Activated T-cell treated with anti-CD3 and anti-CD28 coated beads, Interleukin-2, amount 50 U/mL, for 48 hours (primary cell): ENCODE measurements at regions not wholly inside any gene's neighbourhood (a gene's known extent, or its start where the extent isn't known, plus 50 kb on each side); places are given as distances from the start of the nearest gene placed in this dataset.
"Not testable (repeated sequence)": the region's sequence is repeated elsewhere in the genome, so short reads cannot be mapped to it uniquely, and the experiment has no call there.

Source experiments
- DNase-seq, 2 experiments: peaks; one replicate each; pipeline ENCODE4 v3.0.0-alpha.2; 2020

DNA sequence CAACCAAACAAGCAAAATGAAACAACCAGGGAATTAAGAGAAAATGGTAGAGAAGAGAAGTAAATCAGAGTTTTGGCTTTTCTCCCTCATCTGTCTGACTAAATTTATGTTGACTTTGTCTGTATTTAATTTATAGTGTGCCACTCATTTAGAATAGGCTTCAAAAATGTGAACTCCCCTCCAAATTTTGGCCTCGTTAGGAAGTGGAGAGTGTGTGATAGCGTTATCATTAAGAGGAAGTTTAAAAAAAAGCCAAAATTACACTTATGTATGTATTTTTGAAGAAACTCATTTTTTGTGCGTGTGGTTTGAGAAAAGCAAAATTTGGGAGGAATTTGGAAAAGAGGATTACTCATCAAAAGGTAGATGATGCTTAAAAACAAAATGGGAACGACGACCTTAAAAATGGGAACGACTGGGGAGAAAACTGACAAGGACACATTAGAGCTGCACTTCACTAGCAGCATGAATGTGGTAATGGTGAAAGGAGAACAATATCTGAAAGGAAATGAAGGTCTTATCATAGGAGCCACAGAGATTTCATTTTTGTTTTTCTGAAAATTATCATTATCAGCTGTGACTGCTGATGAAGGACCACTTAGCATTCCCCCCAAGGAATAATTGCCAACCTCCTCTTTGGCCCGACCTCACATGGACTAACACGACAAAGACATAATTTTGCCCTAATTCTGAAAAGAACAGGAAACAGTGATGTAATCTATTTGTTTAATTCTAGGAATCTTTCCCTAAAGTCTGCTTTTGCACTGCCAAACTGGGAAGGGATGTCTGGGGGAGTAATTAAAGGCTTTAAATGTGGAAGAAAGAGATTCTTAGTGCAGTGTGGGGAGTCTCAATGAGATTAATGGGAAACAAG lies 163.2 kb upstream of the P2RY1 start:
- DNase-seq, result no peak

DNA sequence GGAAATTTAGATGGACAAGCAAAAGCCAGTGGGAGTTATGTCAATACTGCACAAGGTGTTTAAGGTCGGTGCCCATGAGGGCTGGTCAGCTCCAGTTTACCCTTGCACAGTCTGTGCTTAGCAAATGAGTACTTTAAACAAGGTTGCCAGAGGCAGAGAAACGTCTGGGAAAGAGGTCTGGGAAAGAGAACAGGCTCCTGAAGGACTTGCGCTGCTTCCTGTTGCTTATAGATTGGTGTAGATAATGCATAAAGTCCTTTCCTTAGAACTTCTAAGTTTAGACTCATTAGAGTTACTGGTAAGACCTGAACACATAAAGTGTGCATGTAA lies 162.6 kb upstream of the P2RY1 start:
- no peak for DNase-seq

DNA sequence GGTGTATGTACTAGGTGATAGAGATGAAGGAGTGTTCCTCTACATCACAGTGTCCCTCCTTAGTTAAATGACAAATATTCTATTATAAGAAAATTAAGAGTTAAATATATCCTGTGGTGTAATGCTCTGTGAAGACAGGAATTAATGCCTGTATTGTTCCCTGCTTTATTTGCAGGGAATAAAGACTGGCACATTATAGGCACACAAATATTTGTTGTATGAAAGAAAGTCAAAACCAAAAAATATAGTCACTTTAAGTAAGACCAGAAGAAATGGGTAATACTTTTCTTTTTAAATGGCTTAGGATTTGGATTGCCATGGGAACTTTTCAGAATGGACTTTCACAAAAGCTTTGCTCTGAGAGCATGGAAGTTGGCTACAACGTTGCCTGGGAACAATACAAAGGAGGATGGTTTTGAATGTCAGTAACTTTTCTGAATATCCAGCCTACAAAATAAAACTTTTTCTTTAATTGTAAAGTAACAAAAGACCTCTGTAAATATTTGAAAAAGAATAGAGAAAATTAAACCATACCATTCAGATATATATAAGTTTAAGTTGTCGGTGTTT lies 158.0 kb upstream of the P2RY1 start:
- no peak for DNase-seq

DNA sequence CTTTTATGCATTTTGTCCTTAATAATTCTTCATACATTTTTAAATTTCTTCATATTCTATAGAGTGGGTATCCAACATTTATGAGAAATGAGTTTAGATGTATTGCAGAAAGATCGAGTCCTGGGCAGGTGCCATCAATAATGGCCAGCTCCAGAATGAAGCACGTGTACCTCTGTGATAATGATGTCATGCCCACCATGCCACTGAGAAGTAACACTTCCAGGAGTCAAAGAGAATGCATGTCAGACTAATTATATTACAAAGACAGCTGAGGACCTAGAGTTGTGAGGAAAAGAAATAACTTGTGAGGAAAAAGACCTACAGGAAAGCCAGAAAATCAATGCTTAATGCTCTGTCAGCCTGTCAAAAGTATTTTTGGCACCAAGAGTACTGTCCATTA lies 157.4 kb upstream of the P2RY1 start:
- no peak for DNase-seq

DNA sequence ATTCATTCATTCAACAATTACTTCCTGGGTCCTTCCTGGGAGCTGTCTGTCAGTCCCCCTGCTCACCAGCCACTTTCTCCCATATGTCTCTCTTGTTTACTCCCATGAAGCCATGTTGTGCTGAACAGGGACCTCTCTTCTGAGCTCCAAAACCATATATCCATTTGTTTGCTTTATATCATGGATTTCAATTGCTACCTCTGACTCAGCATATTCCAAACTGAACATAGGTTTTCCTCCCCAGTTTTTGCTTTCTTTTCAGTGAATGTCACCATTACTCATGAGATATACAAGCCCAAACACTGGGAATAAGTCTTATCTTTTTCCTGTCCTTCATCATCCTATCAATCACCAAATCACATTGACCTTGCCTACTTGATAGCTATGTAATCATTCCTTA lies 152.5 kb upstream of the P2RY1 start:
- no peak for DNase-seq

DNA sequence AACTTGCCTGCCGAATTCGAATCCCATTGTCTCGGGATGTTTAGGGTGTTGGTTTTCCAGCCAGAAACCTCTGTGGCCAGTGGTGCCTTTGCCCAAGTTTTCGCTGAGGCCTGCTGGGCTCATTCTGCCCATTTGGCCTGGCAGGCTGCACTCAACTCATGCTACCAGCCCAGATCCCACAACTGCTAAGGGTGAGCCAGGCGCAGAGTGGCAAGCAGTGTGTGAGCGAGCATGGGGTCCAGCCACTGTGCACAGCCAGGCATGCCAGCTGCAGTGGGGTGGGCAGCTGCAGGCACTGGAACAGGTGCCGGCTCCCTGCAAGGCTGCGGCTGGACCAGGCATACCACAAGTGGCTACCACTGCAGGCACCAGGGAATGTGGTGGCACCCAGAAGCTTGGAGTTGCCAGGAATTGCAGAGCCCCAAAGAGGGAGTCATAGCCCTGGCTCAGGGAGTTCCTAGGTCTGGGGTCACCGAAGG lies 151.4 kb upstream of the P2RY1 start:
- no peak for DNase-seq

DNA sequence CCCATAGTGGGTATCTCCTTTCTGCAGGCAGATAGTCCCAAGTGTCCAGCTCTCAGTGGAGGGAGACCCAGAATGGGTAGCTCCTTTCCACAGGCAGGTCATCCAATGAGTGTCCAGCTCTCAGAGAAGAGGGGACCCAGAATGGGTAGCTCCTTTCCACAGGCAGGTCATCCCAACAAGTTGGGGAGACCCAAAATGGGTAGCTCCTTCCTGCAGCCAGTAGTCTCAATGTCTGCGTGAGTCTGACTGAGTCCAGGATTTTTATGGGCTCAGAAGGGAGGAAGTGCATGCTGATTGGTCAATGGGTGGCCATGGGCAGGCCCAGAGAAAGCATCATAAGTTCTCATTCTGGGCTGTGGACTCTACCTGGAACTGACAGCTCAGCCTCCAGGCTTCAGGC lies 150.7 kb upstream of the P2RY1 start:
- no peak for DNase-seq

DNA sequence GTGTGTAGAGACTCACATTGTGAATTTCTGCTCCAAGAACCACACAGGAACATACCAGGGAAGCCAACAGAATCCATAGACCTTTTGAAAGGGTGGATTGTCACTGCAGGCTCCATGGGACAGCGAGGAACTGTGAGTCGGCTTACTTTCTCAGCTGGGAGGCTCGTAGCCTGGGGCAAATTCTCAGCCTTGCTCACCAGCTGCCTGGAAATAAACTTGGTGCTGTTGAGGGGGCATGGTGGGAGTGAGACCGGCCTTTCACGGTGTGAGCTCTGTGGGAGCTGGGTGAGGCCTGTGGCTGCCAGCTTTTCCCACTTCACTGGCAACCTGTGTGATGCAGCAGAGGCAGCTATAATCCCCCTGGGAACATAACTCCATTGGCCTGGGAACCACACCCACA lies 146.6 kb upstream of the P2RY1 start:
- no peak for DNase-seq

DNA sequence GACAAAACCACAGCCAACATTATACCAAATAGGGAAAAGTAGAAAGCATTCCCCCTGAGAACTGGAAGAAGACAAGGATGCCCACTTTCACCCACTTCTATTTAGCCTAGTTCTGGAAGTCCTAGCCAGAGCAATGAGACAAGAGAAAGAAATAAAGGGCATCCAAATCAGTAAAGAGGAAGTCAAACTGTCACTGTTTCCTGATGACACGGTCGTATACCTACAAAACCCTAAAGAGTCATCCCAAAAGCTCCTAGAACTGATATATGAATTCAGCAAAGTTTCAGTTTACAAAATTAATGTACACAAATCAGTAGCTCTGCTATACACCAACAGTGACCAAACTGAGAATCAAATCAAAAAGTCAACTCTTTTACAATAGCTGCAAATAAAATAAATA lies 142.6 kb upstream of the P2RY1 start:
- not testable (repeated sequence) for DNase-seq

DNA sequence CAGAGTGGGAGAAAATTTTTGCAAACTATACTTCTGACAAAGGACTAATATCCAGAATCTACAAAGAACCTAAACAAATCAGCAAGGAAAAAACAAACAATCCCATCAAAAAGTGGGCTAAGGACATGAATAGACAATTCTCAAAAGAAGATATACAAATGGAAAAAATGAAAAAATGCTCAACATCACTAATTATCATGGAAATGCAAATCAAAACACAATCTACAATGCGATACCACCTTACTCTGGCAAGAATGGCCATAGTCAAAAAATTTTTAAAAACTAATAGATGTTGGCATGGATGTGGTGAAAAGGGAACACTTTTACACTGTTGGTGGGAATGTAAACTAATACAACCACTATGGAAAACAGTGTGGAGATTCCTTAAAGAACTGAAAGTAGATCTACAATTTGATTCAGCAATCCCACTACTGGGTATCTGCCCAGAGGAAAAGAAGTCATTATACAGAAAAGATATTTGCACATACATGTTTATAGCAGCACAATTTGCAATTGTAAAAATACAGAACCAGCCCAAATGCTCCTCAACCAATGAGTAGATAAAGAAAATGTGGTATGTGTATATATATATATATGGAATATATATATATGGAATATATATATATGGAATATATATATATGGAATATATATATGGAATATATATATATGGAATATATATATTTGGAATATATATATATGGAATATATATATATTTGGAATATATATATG lies 141.2 kb upstream of the P2RY1 start:
- DNase-seq, result not testable (repeated sequence)

DNA sequence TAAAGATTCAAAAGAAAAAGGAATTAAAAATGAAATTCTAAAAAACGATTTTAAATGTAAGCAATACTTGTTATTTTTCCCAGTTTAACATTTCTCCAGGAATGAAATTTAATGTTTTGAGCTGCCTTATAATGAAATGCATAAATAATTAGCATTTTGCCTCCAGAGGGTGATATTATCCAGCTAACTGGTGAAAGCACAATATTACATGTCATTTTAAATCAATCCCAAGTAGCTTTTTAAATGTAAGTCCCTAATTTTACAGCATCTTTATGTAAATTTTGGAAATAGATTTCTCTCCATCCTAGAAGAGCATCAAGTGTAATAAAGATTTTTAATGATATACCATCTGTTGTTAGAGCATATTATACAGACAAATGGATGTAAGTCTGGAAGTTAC lies 139.1 kb upstream of the P2RY1 start:
- no peak for DNase-seq

DNA sequence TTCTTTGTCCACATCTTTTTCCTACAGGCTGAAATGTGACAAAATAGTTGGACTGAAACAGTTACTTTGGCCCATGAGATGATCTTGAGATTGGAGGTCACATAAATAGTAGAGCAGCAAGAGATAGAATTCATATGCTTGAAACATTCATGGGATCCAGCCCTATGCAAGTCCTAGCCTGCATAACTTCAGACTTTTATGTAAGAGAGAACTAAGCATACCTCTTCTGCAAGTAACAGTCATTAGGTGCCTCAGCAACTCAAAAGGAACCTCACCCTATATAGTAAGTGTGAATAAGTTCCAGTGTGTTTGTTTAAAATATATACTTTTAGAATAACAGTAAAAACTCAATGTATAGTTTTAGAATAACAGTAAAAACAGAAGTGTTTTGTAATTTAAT lies 138.0 kb upstream of the P2RY1 start:
- no peak for DNase-seq

DNA sequence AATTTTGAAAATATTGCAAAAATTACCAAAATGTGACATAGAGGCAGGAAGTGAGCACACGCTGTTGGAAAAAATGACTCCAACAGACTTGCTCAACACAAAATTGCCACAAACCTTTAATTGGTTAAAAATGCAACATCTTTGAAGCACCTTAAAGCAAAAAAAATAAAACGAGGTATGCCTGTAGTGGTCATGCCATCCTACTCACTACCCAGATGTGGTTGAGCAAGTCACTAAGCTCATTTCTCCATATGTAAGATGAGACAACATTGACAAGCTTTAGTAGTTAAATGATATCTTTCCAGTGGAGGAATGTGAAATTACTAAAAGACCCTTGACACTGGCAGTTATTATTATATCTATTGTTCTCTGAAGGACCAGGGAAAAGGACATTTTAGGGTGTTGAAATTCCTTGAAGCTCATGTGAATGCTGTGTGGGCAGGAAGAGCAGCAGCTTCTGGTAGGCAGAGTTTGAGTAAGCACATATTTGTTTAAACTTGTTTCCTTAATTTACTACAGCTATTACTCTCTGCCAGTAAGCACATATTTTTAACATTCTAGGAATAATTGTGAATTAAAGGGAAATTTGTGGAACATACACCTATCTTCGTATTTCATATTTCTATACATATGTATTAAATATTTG lies 131.6 kb upstream of the P2RY1 start:
- no peak for DNase-seq

DNA sequence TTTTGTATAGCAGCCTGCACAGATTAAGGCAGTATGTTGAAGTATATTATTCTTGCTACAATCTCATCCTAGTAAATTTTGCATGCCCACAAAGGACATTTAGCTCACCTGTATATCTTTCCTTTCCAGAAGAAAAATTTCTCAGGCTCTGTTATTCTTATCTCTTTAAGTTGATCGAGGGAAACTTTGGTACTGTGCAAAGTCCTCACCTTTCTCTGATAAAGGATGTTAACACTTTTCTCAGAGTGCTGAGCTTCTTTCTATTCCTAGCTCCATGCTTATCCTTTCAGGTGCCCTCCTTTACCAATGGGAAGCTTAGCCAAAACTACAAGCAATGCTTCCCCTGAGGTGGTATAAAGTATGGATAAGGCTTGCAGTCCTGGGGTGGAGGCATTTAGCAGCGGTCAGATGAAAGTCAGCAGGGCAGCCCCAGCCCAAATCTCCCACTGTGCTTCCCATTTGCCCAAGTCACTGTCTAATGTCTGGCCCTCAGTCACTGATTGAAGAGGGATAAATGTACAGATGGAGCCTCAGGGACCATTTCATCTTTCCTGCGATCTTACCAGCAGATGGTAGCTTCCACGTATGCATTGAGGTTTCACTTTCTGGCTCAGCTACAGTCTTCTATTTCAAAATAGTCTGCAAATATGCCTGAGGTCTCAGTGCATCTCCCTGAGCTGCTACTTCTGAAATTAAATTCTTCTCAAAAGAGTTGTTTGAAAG lies 127.8 kb upstream of the P2RY1 start:
- no peak for DNase-seq

DNA sequence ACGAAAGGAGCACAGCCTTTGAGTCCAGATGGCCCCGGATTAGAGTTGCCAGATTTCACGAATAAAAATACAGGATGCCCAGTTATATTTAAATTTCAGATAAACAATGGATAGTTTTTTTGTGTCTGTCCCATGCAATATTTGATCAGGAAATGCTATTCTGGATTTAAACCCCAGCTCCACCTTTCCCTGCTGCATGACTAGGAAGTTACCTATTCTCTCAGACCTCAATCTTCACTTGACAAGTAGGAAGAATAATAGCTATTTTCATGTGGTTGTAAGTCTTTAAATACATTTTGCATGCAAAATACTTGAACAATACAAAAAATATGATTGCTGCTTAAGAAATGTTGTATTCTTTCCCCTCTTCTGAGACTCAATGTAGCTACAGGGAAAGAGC lies 125.3 kb upstream of the P2RY1 start:
- no peak for DNase-seq

DNA sequence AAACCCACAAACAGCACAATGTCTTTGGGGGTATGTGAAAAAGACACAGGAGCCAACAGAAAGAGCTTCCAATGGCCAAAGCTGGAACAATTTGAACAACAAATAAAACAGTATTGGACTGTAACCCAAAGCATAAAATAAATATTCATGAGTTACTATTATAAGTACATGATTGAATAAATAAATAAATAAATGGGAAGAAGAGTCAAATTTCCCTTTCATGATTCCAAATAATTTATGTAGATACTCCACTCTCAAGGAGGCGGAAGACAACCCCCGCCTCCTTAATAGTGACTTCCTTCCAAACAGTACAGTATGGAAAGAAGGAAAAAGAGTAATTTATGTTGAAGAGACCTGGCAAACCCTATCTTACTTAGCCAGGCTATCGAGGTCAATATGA lies 124.4 kb upstream of the P2RY1 start:
- no peak for DNase-seq

DNA sequence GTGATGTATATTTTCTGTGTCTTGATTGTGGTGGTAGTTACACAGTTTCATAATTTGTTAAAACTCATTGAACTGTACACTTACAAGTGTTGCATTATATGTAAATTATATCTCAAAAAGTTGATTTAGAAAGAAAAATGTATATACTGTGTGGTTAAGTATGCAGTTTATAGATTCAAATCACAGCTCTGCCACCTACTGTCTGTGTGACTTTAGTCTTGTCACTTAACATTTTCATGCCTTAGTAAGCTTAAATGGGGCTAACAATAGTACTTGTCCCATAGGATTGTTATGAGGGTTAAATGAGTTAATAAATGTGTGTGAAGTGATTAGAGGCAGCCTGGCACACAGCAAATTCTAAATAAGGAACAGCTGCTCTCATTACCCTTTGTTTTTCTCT lies 120.9 kb upstream of the P2RY1 start:
- DNase-seq, result no peak

DNA sequence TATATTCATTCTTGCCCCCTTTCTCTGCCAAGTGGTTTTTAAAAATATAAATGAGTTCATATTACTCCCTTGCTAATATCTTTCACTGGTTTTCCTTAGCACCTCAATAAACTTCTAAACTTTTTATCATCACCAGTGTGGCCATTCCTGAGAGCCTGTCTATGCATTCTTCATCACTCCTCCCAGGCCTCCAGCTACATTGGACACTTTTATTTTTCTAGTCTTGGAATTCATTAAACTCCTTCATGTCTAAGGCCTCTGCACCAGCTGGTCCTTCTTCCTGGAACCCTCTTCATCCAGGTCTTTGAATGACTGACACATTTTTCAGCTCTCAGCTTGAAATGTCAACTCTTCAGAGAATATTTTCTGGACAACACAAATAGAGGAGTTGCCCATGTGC lies 120.4 kb upstream of the P2RY1 start:
- DNase-seq, result no peak

DNA sequence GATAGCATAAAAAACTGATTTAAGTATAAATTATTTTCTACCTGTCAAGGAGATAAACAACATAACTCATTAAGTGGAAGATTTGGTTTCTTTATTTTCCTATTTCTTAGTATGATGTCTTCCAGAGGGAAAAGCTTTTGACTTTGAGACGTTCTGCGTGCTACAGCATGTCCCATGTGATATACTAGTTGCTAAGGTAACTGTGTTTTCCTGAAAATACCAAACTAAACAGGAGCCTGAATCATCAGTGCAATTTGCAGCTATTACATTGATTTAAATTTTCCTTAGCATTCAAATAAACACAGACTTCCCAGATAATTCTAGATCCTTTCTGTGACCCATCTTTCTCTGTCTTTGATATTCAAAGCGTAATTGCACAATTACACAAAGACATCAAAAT lies 117.7 kb upstream of the P2RY1 start:
- no peak for DNase-seq

DNA sequence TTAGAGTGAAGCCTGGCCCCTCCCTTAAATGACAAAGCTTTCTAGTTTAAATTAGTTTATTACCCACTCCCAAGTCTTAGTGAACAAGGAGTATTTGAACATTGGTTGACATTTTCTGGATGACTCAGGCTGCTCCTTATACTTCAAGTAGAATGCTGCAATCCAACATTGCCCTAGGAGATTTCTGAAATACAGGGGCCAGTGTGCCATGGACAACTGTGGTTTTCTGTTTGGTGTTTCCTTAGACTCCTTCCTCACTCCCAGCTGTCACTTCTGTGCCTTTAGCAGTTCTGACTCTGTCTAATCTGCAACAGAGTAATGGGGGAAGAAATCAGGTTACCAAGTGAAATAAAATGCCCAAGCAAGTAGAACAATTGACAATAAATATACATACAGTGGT lies 116.1 kb upstream of the P2RY1 start:
- DNase-seq, result no peak

DNA sequence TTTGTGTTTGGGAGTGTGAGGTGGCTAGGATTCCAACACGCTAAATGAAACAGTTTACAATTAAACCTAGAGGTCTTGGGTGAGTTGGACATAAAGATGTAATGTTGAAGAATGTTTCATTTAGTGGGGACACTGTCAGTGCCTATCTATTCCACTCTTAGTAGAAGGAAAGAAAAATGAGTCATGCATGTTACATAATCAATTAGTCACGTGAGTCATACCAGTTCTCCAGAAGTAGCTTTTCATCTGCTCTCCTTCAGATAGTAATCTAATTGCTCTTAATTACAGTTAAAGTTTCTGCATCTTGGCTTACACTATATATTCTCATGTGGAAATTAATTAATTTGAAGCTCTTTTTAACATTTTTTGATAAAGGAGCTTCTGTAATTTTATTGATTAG lies 115.7 kb upstream of the P2RY1 start:
- DNase-seq, result no peak

DNA sequence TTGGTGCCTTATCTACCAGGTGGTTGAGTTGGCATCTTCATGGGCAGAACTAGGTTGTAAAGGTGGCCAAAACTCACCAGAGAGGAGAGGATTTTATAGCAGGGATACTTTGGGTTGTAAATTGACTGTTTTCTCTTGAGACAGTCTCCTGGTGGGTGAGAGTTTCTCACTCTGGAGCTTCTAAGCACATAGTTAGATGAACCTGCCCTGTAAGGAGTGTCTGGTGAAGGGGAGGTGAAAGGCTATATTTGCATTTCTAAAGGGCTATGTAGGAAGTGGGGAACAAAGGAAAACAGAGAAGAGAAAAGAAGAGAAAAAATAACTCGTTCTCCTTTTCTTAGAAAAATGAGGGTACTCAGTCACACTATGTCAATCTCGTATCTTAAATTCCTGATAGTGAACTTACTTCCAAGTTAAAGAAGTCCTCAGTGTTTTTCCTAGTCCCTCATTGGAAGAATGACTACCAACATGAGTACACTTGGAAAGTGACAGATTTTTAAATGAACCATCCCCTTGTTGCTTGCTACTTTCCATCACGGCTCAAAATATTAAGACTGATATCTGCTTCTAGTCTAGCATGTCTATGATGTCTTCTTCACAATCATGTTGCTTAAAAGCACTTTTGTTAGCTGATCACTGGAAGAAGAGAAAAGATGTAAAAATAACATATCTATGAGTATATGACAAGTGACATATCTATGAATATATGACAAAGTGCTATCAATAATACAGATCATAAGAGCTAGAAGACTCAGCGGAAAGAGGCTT lies 113.8 kb upstream of the P2RY1 start:
- DNase-seq, result no peak
